ENCODE measurements at regions not wholly inside any gene's neighbourhood (a gene's known extent, or its start where the extent isn't known, plus 50 kb on each side); places are given as distances from the start of the nearest gene placed in this dataset.
"Not testable (repeated sequence)": the region's sequence is repeated elsewhere in the genome, so short reads cannot be mapped to it uniquely, and the experiment has no call there.

DNA sequence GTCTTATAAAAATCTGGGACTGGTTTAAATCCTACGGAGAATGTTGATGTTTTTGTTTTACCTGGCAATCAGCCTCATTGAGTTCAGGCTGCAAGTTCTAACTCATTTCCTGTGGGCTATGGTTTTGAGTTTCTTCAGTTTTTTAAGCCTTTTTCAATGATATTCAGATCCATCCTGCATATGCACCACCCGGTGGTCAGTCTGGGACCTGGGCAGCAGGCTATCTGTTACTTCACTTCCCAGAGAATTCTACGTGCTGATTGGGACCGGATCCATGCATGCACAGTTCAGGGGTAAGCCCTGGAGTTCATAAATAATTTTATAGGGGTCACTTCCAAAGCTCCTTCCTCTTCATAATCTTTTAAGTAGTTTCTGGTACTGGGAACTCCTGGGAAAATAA lies 339.2 kb upstream of the HNRNPA3 start:
- Histone ChIP-seq H3K4me1 (no peaks in the 10 kb centered on the region), H3K4me3 (no peak overlapping the region), H3K27ac (no peak overlapping the region), H3K36me3 (no peaks in the 10 kb centered on the region), H3K27me3 (no peaks in the 10 kb centered on the region), H3K9me3 (peaks cover 0 to 7% (median 0%) of the 10 kb centered on the region in 4 donors)
- TF ChIP-seq POLR2A (IDR thresholded peaks at IDR 0.05): no peak
- TF ChIP-seq, protein P1, sequence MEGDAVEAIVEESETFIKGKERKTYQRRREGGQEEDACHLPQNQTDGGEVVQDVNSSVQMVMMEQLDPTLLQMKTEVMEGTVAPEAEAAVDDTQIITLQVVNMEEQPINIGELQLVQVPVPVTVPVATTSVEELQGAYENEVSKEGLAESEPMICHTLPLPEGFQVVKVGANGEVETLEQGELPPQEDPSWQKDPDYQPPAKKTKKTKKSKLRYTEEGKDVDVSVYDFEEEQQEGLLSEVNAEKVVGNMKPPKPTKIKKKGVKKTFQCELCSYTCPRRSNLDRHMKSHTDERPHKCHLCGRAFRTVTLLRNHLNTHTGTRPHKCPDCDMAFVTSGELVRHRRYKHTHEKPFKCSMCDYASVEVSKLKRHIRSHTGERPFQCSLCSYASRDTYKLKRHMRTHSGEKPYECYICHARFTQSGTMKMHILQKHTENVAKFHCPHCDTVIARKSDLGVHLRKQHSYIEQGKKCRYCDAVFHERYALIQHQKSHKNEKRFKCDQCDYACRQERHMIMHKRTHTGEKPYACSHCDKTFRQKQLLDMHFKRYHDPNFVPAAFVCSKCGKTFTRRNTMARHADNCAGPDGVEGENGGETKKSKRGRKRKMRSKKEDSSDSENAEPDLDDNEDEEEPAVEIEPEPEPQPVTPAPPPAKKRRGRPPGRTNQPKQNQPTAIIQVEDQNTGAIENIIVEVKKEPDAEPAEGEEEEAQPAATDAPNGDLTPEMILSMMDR (IDR thresholded peaks at IDR 0.05): no peak
- no peak for DNase-seq

DNA sequence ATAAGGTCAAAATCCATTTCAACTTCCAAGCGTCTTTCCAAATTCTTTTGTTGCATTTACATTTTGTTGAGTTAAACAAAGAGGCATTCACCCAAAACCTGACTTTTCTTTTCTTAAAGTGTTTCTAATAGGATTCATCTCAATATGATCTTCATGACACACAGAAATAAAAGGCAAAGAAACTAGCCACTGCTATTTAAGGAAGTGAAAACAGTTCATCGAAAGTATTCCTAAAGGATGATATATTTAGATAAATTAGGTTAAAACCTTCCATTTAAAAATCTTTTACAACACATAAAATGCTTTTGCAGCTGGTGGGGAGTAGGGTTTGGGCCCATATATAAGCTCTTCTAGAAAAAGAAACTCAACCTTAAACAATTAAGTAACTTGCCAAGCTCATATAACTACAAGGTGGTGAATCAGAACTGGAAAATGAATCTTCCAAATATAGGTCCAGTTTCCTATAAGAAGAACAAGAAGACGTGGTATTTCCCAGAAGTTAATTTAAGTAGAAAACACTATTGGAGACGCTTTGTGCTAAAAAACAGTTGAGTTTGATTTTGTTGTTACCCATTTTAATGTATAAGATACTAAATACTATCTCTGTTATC lies 336.0 kb upstream of the HNRNPA3 start:
- Histone ChIP-seq H3K9me3 (peaks cover 0 to 7% (median 0%) of the 10 kb centered on the region in 4 donors), H3K36me3 (no peaks in the 10 kb centered on the region), H3K4me3 (no peak overlapping the region), H3K4me1 (no peaks in the 10 kb centered on the region), H3K27me3 (no peaks in the 10 kb centered on the region), H3K27ac (no peak overlapping the region)
- no peak for DNase-seq
- no peak for TF ChIP-seq POLR2A (IDR thresholded peaks at IDR 0.05)
- TF ChIP-seq, protein P1 (IDR thresholded peaks at IDR 0.05): no peak

DNA sequence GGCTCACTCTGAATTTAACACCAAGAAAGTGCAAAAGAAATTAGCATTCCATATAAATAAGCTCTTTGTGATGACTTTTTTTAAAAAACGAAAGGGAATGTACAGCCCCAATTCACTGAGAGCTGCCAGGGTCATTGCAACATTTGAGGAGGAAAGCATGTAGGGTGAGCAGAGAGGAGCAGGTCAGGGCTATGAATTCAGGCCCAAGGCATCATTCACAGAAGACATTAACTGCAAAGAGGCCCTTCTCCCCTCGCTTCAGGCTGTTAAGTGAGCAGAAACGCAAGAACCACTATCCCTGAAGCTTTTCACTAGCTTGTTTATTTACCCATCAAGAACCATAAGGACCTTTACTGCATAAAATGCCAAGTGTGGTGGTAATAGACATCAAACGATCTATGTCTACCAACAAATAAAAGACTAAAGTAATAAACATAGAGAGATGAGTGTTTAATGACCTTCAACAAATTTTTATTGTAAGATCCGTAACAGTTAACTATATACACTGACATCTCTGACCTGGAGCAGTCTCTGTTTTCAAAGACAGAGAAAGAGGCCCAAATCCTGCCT lies 333.1 kb upstream of the HNRNPA3 start:
- Histone ChIP-seq H3K9me3 (no peaks in the 10 kb centered on the region), H3K27ac (no peak overlapping the region), H3K36me3 (no peaks in the 10 kb centered on the region), H3K4me3 (no peak overlapping the region), H3K4me1 (no peaks in the 10 kb centered on the region), H3K27me3 (no peaks in the 10 kb centered on the region)
- DNase-seq: no peak
- no peak for TF ChIP-seq POLR2A (IDR thresholded peaks at IDR 0.05)
- TF ChIP-seq, protein P1 (IDR thresholded peaks at IDR 0.05): no peak

DNA sequence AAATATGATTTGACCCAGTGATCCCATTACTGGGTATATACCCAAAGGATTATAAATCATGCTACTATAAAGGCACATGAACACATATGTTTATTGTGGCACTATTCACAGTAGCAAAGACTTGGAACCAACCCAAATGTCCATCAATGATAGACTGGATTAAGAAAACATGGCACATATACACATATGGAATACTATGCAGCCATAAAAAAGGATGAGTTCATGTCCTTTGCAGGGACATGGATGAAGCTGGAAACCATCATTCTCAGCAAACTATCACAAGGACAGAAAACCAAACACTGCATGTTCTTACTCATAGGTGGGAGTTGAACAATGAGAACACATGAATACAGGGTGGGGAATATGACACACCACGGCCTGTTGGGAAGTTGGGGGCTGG lies 330.5 kb upstream of the HNRNPA3 start:
- H3K27ac ChIP-seq, H3K4me1 ChIP-seq, H3K27me3 ChIP-seq, H3K9me3 ChIP-seq, DNase-seq, H3K36me3 ChIP-seq, H3K4me3 ChIP-seq: not testable (repeated sequence)

DNA sequence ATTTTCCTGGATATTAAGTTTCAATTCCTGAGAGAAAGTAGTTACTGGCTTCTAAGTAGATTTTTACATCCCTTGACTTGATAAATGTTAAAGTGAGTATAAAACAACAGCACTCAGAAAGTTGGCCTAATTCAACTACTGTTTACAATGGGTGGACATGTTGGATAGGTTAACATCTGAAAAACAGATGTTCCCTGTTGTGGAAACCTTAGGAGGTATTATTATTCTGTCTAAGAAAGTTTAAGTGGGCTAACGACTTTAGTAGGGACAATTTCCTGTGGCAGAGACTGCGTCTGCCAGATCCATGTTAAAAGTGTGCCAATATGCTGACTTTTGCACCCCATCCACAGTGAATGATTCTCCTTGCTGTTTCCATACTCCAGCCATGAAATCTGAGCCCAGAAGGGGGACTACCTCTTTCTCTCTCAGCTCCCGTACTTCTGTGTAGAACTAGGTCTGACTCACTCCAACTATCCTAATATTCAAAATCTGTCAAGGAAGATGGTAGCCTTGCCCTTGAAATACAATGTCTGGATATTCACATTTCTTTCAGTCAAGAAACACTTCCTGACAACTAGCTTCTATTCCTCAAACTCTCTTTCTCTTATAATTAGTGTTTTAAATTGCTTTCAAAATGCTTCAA lies 327.5 kb upstream of the HNRNPA3 start:
- no peaks in the 10 kb centered on the region for H3K9me3 ChIP-seq
- H3K4me1 ChIP-seq: no peaks in the 10 kb centered on the region
- TF ChIP-seq, protein P1 (IDR thresholded peaks at IDR 0.05): no peak
- TF ChIP-seq POLR2A (IDR thresholded peaks at IDR 0.05): no peak
- H3K27ac ChIP-seq: no peak overlapping the region
- no peaks in the 10 kb centered on the region for H3K27me3 ChIP-seq
- no peak for DNase-seq
- H3K36me3 ChIP-seq: no peaks in the 10 kb centered on the region
- no peak overlapping the region for H3K4me3 ChIP-seq

DNA sequence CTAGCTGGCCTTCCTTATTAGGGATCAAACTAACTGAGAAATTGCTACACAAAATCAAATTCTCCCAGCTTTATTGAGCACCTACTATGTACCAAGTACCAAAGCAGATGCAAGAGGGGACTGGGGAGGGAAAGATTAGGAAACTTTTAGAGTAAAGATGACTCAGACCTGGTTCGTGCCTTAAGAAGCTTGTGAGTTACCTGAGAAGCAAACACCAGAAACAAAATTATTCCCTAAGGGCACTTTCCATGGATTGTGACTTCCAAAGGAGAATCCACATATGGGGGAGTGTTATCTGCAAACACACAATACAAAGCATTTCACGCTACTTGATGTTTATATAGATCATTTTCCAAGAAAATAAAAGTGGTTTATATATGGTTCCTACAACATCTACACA lies 326.9 kb upstream of the HNRNPA3 start:
- no peaks in the 10 kb centered on the region for H3K9me3 ChIP-seq
- no peaks in the 10 kb centered on the region for H3K4me1 ChIP-seq
- H3K4me3 ChIP-seq: no peak overlapping the region
- DNase-seq: no peak
- H3K27ac ChIP-seq: no peak overlapping the region
- TF ChIP-seq, protein P1 (IDR thresholded peaks at IDR 0.05): no peak
- TF ChIP-seq POLR2A (IDR thresholded peaks at IDR 0.05): no peak
- no peaks in the 10 kb centered on the region for H3K27me3 ChIP-seq
- no peaks in the 10 kb centered on the region for H3K36me3 ChIP-seq

All from Peyer's patch (tissue), 4 donors.